ENCODE measurements at regions not wholly inside any gene's neighbourhood (a gene's known extent, or its start where the extent isn't known, plus 50 kb on each side); places are given as distances from the start of the nearest gene placed in this dataset.

DNA sequence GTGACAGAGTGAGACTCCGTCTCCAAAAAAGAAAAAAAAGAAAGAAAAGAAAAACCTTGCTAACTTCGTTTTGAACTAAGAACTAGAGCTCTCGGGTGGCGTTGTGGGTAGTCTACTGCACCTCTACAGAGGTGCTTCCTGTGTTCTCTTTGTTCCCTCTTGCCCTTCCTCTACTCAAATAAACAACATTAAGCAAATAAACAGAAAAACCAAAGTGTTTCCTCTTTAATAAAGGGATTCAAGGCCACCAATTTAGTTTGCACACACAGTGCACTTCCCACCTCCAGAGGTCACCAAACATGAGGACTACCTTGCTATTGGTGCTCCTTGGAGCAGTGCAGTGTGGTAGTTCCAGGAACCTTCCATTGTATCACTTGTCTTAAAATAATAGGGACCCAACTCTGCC is 354.2 kb upstream of the TBL1XR1 start:
- no peak for FAIRE-seq
- Histone ChIP-seq H3K9ac (replicated peaks; ENCODE audit: extremely low read depth, insufficient read depth, low read length) (no peak overlapping the region), H3K9me3 (replicated peaks; ENCODE audit: control insufficient read depth, insufficient read depth, low read length) (no peaks in the 10 kb centered on the region), H4K20me1 (replicated peaks; ENCODE audit: control insufficient read depth, extremely low read depth, insufficient read depth, low read length) (no peaks in the 10 kb centered on the region), H3K27me3 (ENCODE audit: control insufficient read depth in 2 of 2, insufficient read depth in 2 of 2, low read length in 2 of 2) (no peaks in the 10 kb centered on the region), H3K27ac (ENCODE audit: insufficient read depth, low read depth, low read length) (no peak overlapping the region), H3K36me3 (ENCODE audit: control insufficient read depth in 2 of 2, extremely low read depth in 1 of 2, insufficient read depth in 2 of 2, low read length in 2 of 2) (no peaks in the 10 kb centered on the region), H2AFZ (ENCODE audit: low read depth, low read length) (no peak overlapping the region), H3K4me1 (ENCODE audit: control insufficient read depth, extremely low read depth, insufficient read depth, low read length) (no peaks in the 10 kb centered on the region), H3K9me1 (replicated peaks; ENCODE audit: control insufficient read depth, extremely low read depth, insufficient read depth, low read length) (no peaks in the 10 kb centered on the region), H3K79me2 (ENCODE audit: control insufficient read depth, insufficient read depth, low read length) (no peaks in the 10 kb centered on the region), H3K4me2 (ENCODE audit: insufficient read depth, low read length) (no peak overlapping the region), H3K4me3 (replicated peaks in 1 of 3; ENCODE audit: insufficient read depth in 1 of 3, low read depth in 1 of 3, low read length in 3 of 3) (no peak overlapping the region)
- intact Hi-C loops (cut with micrococcal nuclease) (no loop called here), dilution Hi-C loops (cut with MboI; ENCODE audit: extremely low pct_ligation_motif_present, low sequenced_read_pairs) (no loop called here)
- ChIA-PET POLR2A (no interaction called here), CTCF (no interaction called here)
- no peak for TF ChIP-seq EZH2 (IDR thresholded peaks at IDR 0.05; ENCODE audit: borderline replicate concordance, low read depth, low read length, severe bottlenecking)
- TF ChIP-seq CTCF (IDR thresholded peaks at IDR 0.05; ENCODE audit: extremely low read depth in 1 of 2, insufficient read depth in 1 of 2, low read depth in 1 of 2, low read length in 2 of 2) = no peak
- TF ChIP-seq, protein P1, sequence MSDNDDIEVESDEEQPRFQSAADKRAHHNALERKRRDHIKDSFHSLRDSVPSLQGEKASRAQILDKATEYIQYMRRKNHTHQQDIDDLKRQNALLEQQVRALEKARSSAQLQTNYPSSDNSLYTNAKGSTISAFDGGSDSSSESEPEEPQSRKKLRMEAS (IDR thresholded peaks at IDR 0.05; ENCODE audit: insufficient read depth, insufficient read length) = no peak
- no peak for TF ChIP-seq POLR2AphosphoS5 (IDR thresholded peaks at IDR 0.05; ENCODE audit: insufficient read depth, low read depth, low read length)
- no peak for TF ChIP-seq MYC (IDR thresholded peaks at IDR 0.05; ENCODE audit: low read depth, low read length)
- TF ChIP-seq JUN (IDR thresholded peaks at IDR 0.05; ENCODE audit: borderline replicate concordance, insufficient read depth, insufficient read length, low read depth) = no peak
- no peak for DNase-seq (ENCODE audit: low read depth, low spot score)
- BruUV-seq (replicated peaks) = no TSS peak

- BruUV-seq (replicated peaks) = no TSS peak
- no peaks in the 10 kb centered on the region for H3K36me3 ChIP-seq (ENCODE audit: control insufficient read depth in 2 of 2, extremely low read depth in 1 of 2, insufficient read depth in 2 of 2, low read length in 2 of 2)
- CTCF ChIA-PET = no interaction called here
Observed at GRCh38 chr3:177552051-177552450, 354.8 kb upstream of the TBL1XR1 start.

More at GRCh38 chr3:177552051-177552450, 354.8 kb upstream of the TBL1XR1 start:
- no peaks in the 10 kb centered on the region for H3K27me3 ChIP-seq (ENCODE audit: control insufficient read depth in 2 of 2, insufficient read depth in 2 of 2, low read length in 2 of 2)
- no peak overlapping the region for H2AFZ ChIP-seq (ENCODE audit: low read depth, low read length)
- FAIRE-seq = no peak
- intact Hi-C loops (cut with micrococcal nuclease) = no loop called here
- no peak for TF ChIP-seq GATA2 (IDR thresholded peaks at IDR 0.05; ENCODE audit: insufficient read depth, insufficient read length, low read depth, low read length)
- TF ChIP-seq CTCF (IDR thresholded peaks at IDR 0.05; ENCODE audit: extremely low read depth in 1 of 2, insufficient read depth in 1 of 2, low read depth in 1 of 2, low read length in 2 of 2) = no peak
- no peak for TF ChIP-seq MYC (IDR thresholded peaks at IDR 0.05; ENCODE audit: low read depth, low read length)
- TF ChIP-seq POLR2A (IDR thresholded peaks at IDR 0.05; ENCODE audit: low read depth, low read length) = no peak
- TF ChIP-seq, protein P1 (IDR thresholded peaks at IDR 0.05; ENCODE audit: insufficient read depth, insufficient read length) = no peak
- no peak for TF ChIP-seq JUN (IDR thresholded peaks at IDR 0.05; ENCODE audit: borderline replicate concordance, insufficient read depth, insufficient read length, low read depth)
- TF ChIP-seq FOS (IDR thresholded peaks at IDR 0.05; ENCODE audit: borderline replicate concordance, insufficient read depth, low read length) = no peak
- no peak for TF ChIP-seq POLR2AphosphoS5 (IDR thresholded peaks at IDR 0.05; ENCODE audit: insufficient read depth, low read depth, low read length)
- no peak for TF ChIP-seq EZH2 (IDR thresholded peaks at IDR 0.05; ENCODE audit: borderline replicate concordance, low read depth, low read length, severe bottlenecking)
- H3K9me3 ChIP-seq (replicated peaks; ENCODE audit: control insufficient read depth, insufficient read depth, low read length) = no peaks in the 10 kb centered on the region
- H3K4me1 ChIP-seq (ENCODE audit: control insufficient read depth, extremely low read depth, insufficient read depth, low read length) = no peaks in the 10 kb centered on the region
- dilution Hi-C loops (cut with MboI; ENCODE audit: extremely low pct_ligation_motif_present, low sequenced_read_pairs) = no loop called here
- H3K79me2 ChIP-seq (ENCODE audit: control insufficient read depth, insufficient read depth, low read length) = no peaks in the 10 kb centered on the region
- no peak overlapping the region for H3K4me3 ChIP-seq (replicated peaks in 1 of 3; ENCODE audit: insufficient read depth in 1 of 3, low read depth in 1 of 3, low read length in 3 of 3)
- H4K20me1 ChIP-seq (replicated peaks; ENCODE audit: control insufficient read depth, extremely low read depth, insufficient read depth, low read length) = no peaks in the 10 kb centered on the region
- no peaks in the 10 kb centered on the region for H3K9me1 ChIP-seq (replicated peaks; ENCODE audit: control insufficient read depth, extremely low read depth, insufficient read depth, low read length)
- POLR2A ChIA-PET = no interaction called here
- no peak overlapping the region for H3K27ac ChIP-seq (ENCODE audit: insufficient read depth, low read depth, low read length)
- H3K9ac ChIP-seq (replicated peaks; ENCODE audit: extremely low read depth, insufficient read depth, low read length) = no peak overlapping the region
- DNase-seq (ENCODE audit: low read depth, low spot score) = no peak
- H3K4me2 ChIP-seq (ENCODE audit: insufficient read depth, low read length) = no peak overlapping the region
